Upper lobe of left lung (tissue), 6 donors: ENCODE measurements at regions not wholly inside any gene's neighbourhood (a gene's known extent, or its start where the extent isn't known, plus 50 kb on each side); places are given as distances from the start of the nearest gene placed in this dataset.

Experiments
- ATAC-seq, 2 donors: fragments of 200-7000 bp; cut with Tn5 transposase; one replicate each; pipeline ENCODE4 v1.9.1; 2022; ENCODE audit warnings: mild to moderate bottlenecking in 2 of 2, moderate library complexity in 2 of 2; ENCODE audit not compliant: low FRiP score in 2 of 2
- DNase-seq, 2 donors: peaks; one replicate each; pipeline ENCODE4 v3.0.0-alpha.2; 2019 to 2020
- H3K27ac ChIP-seq, 4 donors: fragments of 200-600 bp; sonication (generic); one replicate each; pipeline ENCODE4 v1.5.1; 2016 to 2019
- H3K27me3 ChIP-seq, 4 donors: fragments of 200-600 bp; sonication (generic); one replicate each; pipeline ENCODE4 v1.5.1; 2017 to 2019
- H3K36me3 ChIP-seq, 4 donors: fragments of 200-600 bp; sonication (generic); one replicate each; pipeline ENCODE4 v1.5.1; 2016 to 2019
- H3K4me1 ChIP-seq, 4 donors: fragments of 200-600 bp; sonication (generic); one replicate each; pipeline ENCODE4 v1.5.1; 2018 to 2019
- H3K4me3 ChIP-seq, 4 donors: fragments of 200-600 bp; sonication (generic); one replicate each; pipeline ENCODE4 v1.5.1; 2017 to 2019; ENCODE audit warnings: mild to moderate bottlenecking in 2 of 4, moderate library complexity in 1 of 4
- H3K9me3 ChIP-seq, 4 donors: fragments of 200-600 bp; sonication (generic); one replicate each; pipeline ENCODE4 v1.5.1; 2018 to 2019
- EP300 ChIP-seq, 4 donors: sonication (generic); formaldehyde crosslinking; IDR thresholded peaks; one replicate each; pipeline ENCODE4 v1.5.1; 2017; ENCODE audit warnings: antibody characterized with exemption in 4 of 4, control low read depth in 2 of 4
- POLR2A ChIP-seq, 4 donors: fragments of 450-650 bp; IDR thresholded peaks; one replicate each; pipeline ENCODE4 v1.5.1; 2016 to 2017; ENCODE audit warnings: antibody characterized with exemption in 4 of 4, mild to moderate bottlenecking in 2 of 4
- POLR2AphosphoS5 ChIP-seq, 2 donors: sonication (generic); formaldehyde crosslinking; IDR thresholded peaks; one replicate each; pipeline ENCODE4 v1.5.1; 2017; ENCODE audit warnings: antibody characterized with exemption in 2 of 2
- WGBS, 2 donors: methylation state at CpG; one replicate each; pipeline ENCODE4 v1.1.5; 2017 to 2018; 5-methylcytosine and 5-hydroxymethylcytosine counted together
- TF ChIP-seq, protein P1 (sequence below), 6 experiments: fragments of 450-650 bp in 4 of 6; fragments of 200-600 bp in 2 of 6; sonication (generic) in 2 of 6; IDR thresholded peaks; one replicate each; pipeline ENCODE4 v1.5.1; 2016 to 2019; ENCODE audit warnings: antibody characterized with exemption in 6 of 6
- donor health status: DM: no; HTN: no; CAD: no; lungs with moderate emphysema.
- donor health status: DM: no; HTN: yes; CAD: no; lungs with severe emphysema.

DNA sequence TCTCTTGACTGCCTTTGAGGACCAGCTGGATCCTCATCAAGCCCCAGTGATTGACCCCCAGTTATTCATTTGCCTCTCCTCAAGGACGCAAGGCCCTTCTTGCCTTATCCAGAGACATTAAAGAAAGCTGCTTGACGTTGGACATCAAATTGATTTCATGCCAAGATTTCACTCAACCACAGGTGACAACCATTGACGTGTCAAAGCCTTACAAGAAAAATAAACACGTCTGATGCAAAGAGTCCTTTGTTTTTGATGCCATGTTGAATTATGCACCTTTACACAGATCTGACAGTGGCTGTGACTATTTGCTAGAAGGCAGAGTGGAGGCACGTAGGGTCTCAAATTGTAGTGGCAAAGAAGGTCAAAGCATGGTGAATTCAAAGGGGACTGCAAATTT is 666.2 kb upstream of the CAMK1G start:
- H3K27ac ChIP-seq, result no peak overlapping the region
- TF ChIP-seq EP300 (IDR thresholded peaks at IDR 0.05), result no peak
- no peak for ATAC-seq
- H3K4me3 ChIP-seq, result no peak overlapping the region
- 69 to 73% methylated on average over 5 of the region's 5 CpGs for WGBS, 2 donors
- H3K27me3 ChIP-seq, result no peaks in the 10 kb centered on the region
- no peaks in the 10 kb centered on the region for H3K4me1 ChIP-seq
- no peaks in the 10 kb centered on the region for H3K36me3 ChIP-seq
- no peak for DNase-seq
- H3K9me3 ChIP-seq, result no peaks in the 10 kb centered on the region

DNA sequence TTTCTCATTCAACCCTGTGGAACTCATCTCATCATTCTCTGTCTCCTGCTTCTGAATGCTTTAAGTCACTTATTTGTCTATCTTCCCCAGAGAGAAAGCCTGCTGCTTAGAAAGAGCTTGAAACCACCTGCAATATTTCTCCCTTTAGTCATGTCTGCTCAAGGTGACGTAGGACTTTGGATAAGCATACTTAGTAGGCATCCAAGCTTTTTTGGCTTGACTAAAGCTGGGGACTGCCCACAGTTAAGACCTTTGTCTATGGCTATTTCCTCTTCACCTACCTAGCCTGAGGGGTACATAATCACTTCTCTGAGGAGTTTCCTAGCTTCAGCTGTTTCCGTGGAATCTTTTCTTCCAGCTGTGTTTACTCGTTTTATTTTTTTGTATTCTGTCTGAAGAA is 665.8 kb upstream of the CAMK1G start:
- TF ChIP-seq POLR2AphosphoS5 (IDR thresholded peaks at IDR 0.05), result no peak
- no peak for TF ChIP-seq EP300 (IDR thresholded peaks at IDR 0.05)
- TF ChIP-seq POLR2A (IDR thresholded peaks at IDR 0.05), result no peak
- TF ChIP-seq, protein P1, sequence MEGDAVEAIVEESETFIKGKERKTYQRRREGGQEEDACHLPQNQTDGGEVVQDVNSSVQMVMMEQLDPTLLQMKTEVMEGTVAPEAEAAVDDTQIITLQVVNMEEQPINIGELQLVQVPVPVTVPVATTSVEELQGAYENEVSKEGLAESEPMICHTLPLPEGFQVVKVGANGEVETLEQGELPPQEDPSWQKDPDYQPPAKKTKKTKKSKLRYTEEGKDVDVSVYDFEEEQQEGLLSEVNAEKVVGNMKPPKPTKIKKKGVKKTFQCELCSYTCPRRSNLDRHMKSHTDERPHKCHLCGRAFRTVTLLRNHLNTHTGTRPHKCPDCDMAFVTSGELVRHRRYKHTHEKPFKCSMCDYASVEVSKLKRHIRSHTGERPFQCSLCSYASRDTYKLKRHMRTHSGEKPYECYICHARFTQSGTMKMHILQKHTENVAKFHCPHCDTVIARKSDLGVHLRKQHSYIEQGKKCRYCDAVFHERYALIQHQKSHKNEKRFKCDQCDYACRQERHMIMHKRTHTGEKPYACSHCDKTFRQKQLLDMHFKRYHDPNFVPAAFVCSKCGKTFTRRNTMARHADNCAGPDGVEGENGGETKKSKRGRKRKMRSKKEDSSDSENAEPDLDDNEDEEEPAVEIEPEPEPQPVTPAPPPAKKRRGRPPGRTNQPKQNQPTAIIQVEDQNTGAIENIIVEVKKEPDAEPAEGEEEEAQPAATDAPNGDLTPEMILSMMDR (IDR thresholded peaks at IDR 0.05), result no peak
- Histone ChIP-seq H3K27me3 (no peaks in the 10 kb centered on the region), H3K4me1 (no peaks in the 10 kb centered on the region), H3K27ac (no peak overlapping the region), H3K36me3 (no peaks in the 10 kb centered on the region), H3K4me3 (no peak overlapping the region), H3K9me3 (no peaks in the 10 kb centered on the region)
- ATAC-seq (no peak), DNase-seq (no peak)
- 72 to 74% methylated on average over 3 of the region's 3 CpGs for WGBS, 2 donors

DNA sequence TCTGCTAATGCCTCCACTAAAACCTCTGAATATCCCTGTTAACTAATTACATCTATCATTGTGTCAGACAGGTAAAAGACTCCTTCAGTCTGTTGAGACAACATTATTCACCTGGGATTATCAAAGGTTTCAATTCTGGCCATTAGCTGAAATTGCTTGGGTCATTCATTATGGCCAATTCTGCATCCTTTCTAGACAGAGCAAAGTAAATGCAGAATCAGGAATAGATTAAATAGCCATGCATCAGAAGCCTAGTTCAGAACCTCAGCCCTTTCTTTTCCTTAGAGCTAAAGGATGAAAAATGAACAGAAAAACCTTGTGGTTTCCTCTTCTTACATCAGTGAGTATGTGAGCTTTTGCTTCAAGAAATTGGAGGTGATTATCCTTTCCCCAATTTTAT is 665.4 kb upstream of the CAMK1G start:
- no peaks in the 10 kb centered on the region for H3K9me3 ChIP-seq
- no peak for TF ChIP-seq EP300 (IDR thresholded peaks at IDR 0.05)
- TF ChIP-seq, protein P1 (IDR thresholded peaks at IDR 0.05), result no peak
- ATAC-seq (no peak), DNase-seq (no peak)
- H3K27ac ChIP-seq, result no peak overlapping the region
- H3K4me1 ChIP-seq, result no peaks in the 10 kb centered on the region
- H3K27me3 ChIP-seq, result no peaks in the 10 kb centered on the region
- no peaks in the 10 kb centered on the region for H3K36me3 ChIP-seq
- H3K4me3 ChIP-seq, result no peak overlapping the region

DNA sequence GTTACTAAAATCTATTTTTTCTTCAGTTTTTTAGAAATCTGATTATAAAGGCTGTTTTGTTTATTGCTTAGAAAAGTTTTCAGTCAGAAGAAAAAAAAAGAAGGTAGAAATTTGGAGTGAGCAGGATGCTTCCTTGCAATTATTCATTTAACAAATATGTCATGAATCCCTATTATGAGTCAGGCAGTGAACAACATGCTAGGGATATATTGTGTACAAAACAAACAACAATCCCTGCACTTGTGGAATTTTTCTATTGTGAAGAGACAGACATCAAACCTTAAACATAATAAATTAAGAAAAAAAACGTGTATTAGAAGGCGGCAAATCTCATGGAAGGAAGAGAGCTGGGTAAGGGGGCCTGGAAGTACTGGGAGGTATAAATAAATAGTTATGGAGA is 664.1 kb upstream of the CAMK1G start:
- DNase-seq, result no peak
- 67 to 73% methylated on average over 2 of the region's 2 CpGs for WGBS, 2 donors
- Histone ChIP-seq H3K9me3 (no peaks in the 10 kb centered on the region), H3K27me3 (no peaks in the 10 kb centered on the region), H3K27ac (no peak overlapping the region), H3K4me3 (no peak overlapping the region), H3K36me3 (no peaks in the 10 kb centered on the region), H3K4me1 (no peaks in the 10 kb centered on the region)
- TF ChIP-seq, protein P1 (IDR thresholded peaks at IDR 0.05), result no peak
- TF ChIP-seq POLR2AphosphoS5 (IDR thresholded peaks at IDR 0.05), result no peak
- no peak for TF ChIP-seq EP300 (IDR thresholded peaks at IDR 0.05)
- TF ChIP-seq POLR2A (IDR thresholded peaks at IDR 0.05), result no peak
- ATAC-seq, result no peak

DNA sequence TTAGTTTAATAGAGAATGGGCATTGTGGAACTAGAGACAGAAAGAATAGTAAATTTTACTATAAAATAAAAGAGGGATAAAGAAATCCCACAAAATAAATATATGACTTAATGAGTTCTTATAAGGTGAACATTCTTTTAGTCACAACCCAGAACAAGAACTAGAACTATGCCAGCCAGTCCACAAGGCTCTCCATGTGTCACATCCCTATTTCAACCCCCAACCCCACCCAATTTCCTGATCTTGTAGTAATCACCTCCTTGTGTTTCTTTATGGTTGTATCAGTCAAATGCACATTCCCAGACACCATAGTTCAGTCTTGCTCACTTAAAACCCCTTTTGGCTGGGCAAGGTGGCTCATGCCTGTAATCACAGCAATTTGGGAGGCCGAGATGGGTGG is 662.3 kb upstream of the CAMK1G start:
- H3K27ac ChIP-seq, result no peak overlapping the region
- H3K9me3 ChIP-seq, result no peaks in the 10 kb centered on the region
- H3K36me3 ChIP-seq, result no peaks in the 10 kb centered on the region
- H3K4me1 ChIP-seq, result no peaks in the 10 kb centered on the region
- WGBS, 2 donors, result 73 to 96% methylated on average over 1 of the region's 1 CpG
- DNase-seq (no peak), ATAC-seq (no peak)
- TF ChIP-seq, protein P1 (IDR thresholded peaks at IDR 0.05), result no peak
- no peak for TF ChIP-seq EP300 (IDR thresholded peaks at IDR 0.05)
- TF ChIP-seq POLR2A (IDR thresholded peaks at IDR 0.05), result no peak
- TF ChIP-seq POLR2AphosphoS5 (IDR thresholded peaks at IDR 0.05), result no peak
- H3K4me3 ChIP-seq, result no peak overlapping the region
- H3K27me3 ChIP-seq, result no peaks in the 10 kb centered on the region
